Neural cell (in vitro differentiated cells): ENCODE measurements at regions not wholly inside any gene's neighbourhood (a gene's known extent, or its start where the extent isn't known, plus 50 kb on each side); places are given as distances from the start of the nearest gene placed in this dataset.
"Not testable (repeated sequence)": the region's sequence is repeated elsewhere in the genome, so short reads cannot be mapped to it uniquely, and the experiment has no call there.

Source experiments
- POLR2AphosphoS5 ChIP-seq: IDR thresholded peaks from 2 replicates; pipeline ENCODE4 v1.6.1; 2012
- TF ChIP-seq, protein P1 (sequence below): fragments of 450-650 bp; IDR thresholded peaks from 2 replicates; pipeline ENCODE4 v1.5.1; 2014; ENCODE audit warnings: antibody characterized with exemption, mild to moderate bottlenecking, moderate library complexity; ENCODE audit not compliant: poor library complexity, severe bottlenecking

- TF ChIP-seq, protein P1, sequence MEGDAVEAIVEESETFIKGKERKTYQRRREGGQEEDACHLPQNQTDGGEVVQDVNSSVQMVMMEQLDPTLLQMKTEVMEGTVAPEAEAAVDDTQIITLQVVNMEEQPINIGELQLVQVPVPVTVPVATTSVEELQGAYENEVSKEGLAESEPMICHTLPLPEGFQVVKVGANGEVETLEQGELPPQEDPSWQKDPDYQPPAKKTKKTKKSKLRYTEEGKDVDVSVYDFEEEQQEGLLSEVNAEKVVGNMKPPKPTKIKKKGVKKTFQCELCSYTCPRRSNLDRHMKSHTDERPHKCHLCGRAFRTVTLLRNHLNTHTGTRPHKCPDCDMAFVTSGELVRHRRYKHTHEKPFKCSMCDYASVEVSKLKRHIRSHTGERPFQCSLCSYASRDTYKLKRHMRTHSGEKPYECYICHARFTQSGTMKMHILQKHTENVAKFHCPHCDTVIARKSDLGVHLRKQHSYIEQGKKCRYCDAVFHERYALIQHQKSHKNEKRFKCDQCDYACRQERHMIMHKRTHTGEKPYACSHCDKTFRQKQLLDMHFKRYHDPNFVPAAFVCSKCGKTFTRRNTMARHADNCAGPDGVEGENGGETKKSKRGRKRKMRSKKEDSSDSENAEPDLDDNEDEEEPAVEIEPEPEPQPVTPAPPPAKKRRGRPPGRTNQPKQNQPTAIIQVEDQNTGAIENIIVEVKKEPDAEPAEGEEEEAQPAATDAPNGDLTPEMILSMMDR = not testable (repeated sequence)
- not testable (repeated sequence) for TF ChIP-seq POLR2AphosphoS5
Observed at GRCh38 chr9:42792725-42793124, 609.3 kb downstream of the SPATA31A6 start.
